Keratinocyte (primary cell): ENCODE measurements at regions not wholly inside any gene's neighbourhood (a gene's known extent, or its start where the extent isn't known, plus 50 kb on each side); places are given as distances from the start of the nearest gene placed in this dataset.

Experiments used
- DNase-seq: peaks from one replicate; pipeline ENCODE4 v3.0.0-alpha.2; 2011; ENCODE audit warnings: low read depth, missing footprints, low spot score
- FAIRE-seq: peaks from 2 replicates; lab custom pipeline; 2011; peaks lifted over from hg19 to GRCh38; lab: Jason Lieb, UNC
- H2AFZ ChIP-seq: 2 replicates; pipeline ENCODE4 v1.6.0; 2012; ENCODE audit warnings: low read length, control low read depth, inconsistent platforms; ENCODE audit not compliant: control insufficient read depth
- H3K27ac ChIP-seq: 2 replicates; pipeline ENCODE4 v1.5.1; 2011; ENCODE audit warnings: low read length; ENCODE audit not compliant: control insufficient read depth, insufficient read depth
- H3K27me3 ChIP-seq: 3 replicates; pipeline ENCODE4 v1.6.0; 2011; ENCODE audit warnings: low read length; ENCODE audit not compliant: control insufficient read depth, insufficient read depth; ENCODE audit errors: extremely low read depth
- H3K36me3 ChIP-seq, 2 experiments: 2 replicates in 1 of 2; 3 replicates in 1 of 2; pipeline ENCODE4 v1.5.1; 2011; ENCODE audit warnings: low read length in 2 of 2, mild to moderate bottlenecking in 1 of 2; ENCODE audit not compliant: control insufficient read depth in 2 of 2, insufficient read depth in 2 of 2; ENCODE audit errors: extremely low read depth in 1 of 2
- H3K4me1 ChIP-seq: 3 replicates; pipeline ENCODE4 v1.5.1; 2011; ENCODE audit warnings: low read length; ENCODE audit not compliant: control insufficient read depth, insufficient read depth; ENCODE audit errors: extremely low read depth
- H3K4me2 ChIP-seq: 3 replicates; pipeline ENCODE4 v1.6.0; 2011; ENCODE audit warnings: low read depth, low read length; ENCODE audit not compliant: control insufficient read depth, insufficient read depth; ENCODE audit errors: extremely low read depth
- H3K4me3 ChIP-seq, 3 experiments: fragments of 200-600 bp in 1 of 3; sonication (generic) in 1 of 3; 2 replicates in 2 of 3; 3 replicates in 1 of 3; pipeline ENCODE4 v1.5.1; 2011 to 2016; ENCODE audit warnings: low read length in 3 of 3, mild to moderate bottlenecking in 3 of 3, control low read depth in 2 of 3, inconsistent platforms in 1 of 3, low read depth in 1 of 3, mixed read lengths in 1 of 3, mixed run types in 1 of 3, moderate library complexity in 1 of 3; ENCODE audit not compliant: control insufficient read depth in 2 of 3, insufficient read depth in 2 of 3; ENCODE audit errors: extremely low read depth in 1 of 3
- H3K79me2 ChIP-seq: 2 replicates; pipeline ENCODE4 v1.6.0; 2012; ENCODE audit warnings: low read length; ENCODE audit not compliant: control insufficient read depth, insufficient read depth
- H3K9ac ChIP-seq: 3 replicates; pipeline ENCODE4 v1.6.0; 2011; ENCODE audit warnings: low read length; ENCODE audit not compliant: control insufficient read depth, insufficient read depth; ENCODE audit errors: extremely low read depth
- H3K9me1 ChIP-seq: 3 replicates; pipeline ENCODE4 v1.6.0; 2011; ENCODE audit warnings: low read length; ENCODE audit not compliant: control insufficient read depth, insufficient read depth; ENCODE audit errors: extremely low read depth
- H3K9me3 ChIP-seq: 2 replicates; pipeline ENCODE4 v1.5.1; 2012; ENCODE audit warnings: low read depth, low read length; ENCODE audit not compliant: control insufficient read depth
- H4K20me1 ChIP-seq: 3 replicates; pipeline ENCODE4 v1.6.0; 2011; ENCODE audit warnings: low read length; ENCODE audit not compliant: control insufficient read depth, insufficient read depth; ENCODE audit errors: extremely low read depth
- CTCF ChIP-seq, 3 experiments: IDR thresholded peaks in 1 of 3; conservative IDR thresholded peaks in 1 of 3; optimal IDR thresholded peaks in 1 of 3; 2 replicates in 2 of 3; 3 replicates in 1 of 3; pipeline versions ENCODE3 to v1.5.1; 2011; ENCODE audit warnings: low read length in 3 of 3, mild to moderate bottlenecking in 3 of 3, moderate library complexity in 2 of 3, control low read depth in 1 of 3, inconsistent platforms in 1 of 3; ENCODE audit not compliant: insufficient read depth in 2 of 3; ENCODE audit errors: extremely low read depth in 1 of 3
- EZH2 ChIP-seq: IDR thresholded peaks from one replicate; pipeline ENCODE4 v1.6.1; 2012; ENCODE audit warnings: inconsistent platforms, mild to moderate bottlenecking, low read length, moderate library complexity
- dilution Hi-C: fragments of 300-500 bp; cut with MboI; formaldehyde crosslinking; loops from one replicate; pipeline ENCODE4 v1.7.0; 2020; ENCODE audit warnings: low sequenced_read_pairs; ENCODE audit not compliant: extremely low pct_ligation_motif_present

GRCh38 chr20:60589623-60590022, 631.4 kb downstream of the CDH26 start:
- Histone ChIP-seq H3K4me2 (no peak overlapping the region), H3K9me1 (no peaks in the 10 kb centered on the region), H3K79me2 (no peaks in the 10 kb centered on the region), H3K9me3 (no peaks in the 10 kb centered on the region), H3K36me3 (no peaks in the 10 kb centered on the region), H3K27me3 (no peaks in the 10 kb centered on the region), H2AFZ (no peak overlapping the region), H4K20me1 (no peaks in the 10 kb centered on the region), H3K4me3 (no peak overlapping the region), H3K9ac (no peak overlapping the region), H3K4me1 (peaks cover 2% of the 10 kb centered on the region), H3K27ac (no peak overlapping the region)
- dilution Hi-C loops, result no loop called here
- no peak for DNase-seq
- peak; percentile 5 for FAIRE-seq
- TF ChIP-seq CTCF (optimal IDR thresholded peaks at IDR 0.05 in 1 of 3, IDR thresholded peaks at IDR 0.05 in 1 of 3, conservative IDR thresholded peaks at IDR 0.05 in 1 of 3; ENCODE audit: extremely low read depth in 1 of 3, insufficient read depth in 2 of 3, low read length in 3 of 3) (no peak), EZH2 (no peak)

GRCh38 chr20:60591172-60591799, 633.1 kb downstream of the CDH26 start:
- dilution Hi-C loops, result no loop called here
- H3K9ac ChIP-seq, result no peak overlapping the region

More at GRCh38 chr20:60591172-60591799, 633.1 kb downstream of the CDH26 start:
- Histone ChIP-seq H3K27ac (no peak overlapping the region), H3K79me2 (no peaks in the 10 kb centered on the region), H3K4me2 (no peak overlapping the region), H3K4me3 (no peak overlapping the region), H2AFZ (no peak overlapping the region), H3K36me3 (no peaks in the 10 kb centered on the region), H3K4me1 (no peaks in the 10 kb centered on the region), H3K9me1 (no peaks in the 10 kb centered on the region), H4K20me1 (no peaks in the 10 kb centered on the region), H3K27me3 (no peaks in the 10 kb centered on the region), H3K9me3 (no peaks in the 10 kb centered on the region)
- FAIRE-seq, result no peak
- no peak for DNase-seq
- no peak for TF ChIP-seq EZH2
- no peak for TF ChIP-seq CTCF (optimal IDR thresholded peaks at IDR 0.05 in 1 of 3, IDR thresholded peaks at IDR 0.05 in 1 of 3, conservative IDR thresholded peaks at IDR 0.05 in 1 of 3; ENCODE audit: extremely low read depth in 1 of 3, insufficient read depth in 2 of 3, low read length in 3 of 3)
